ENCODE measurements at regions not wholly inside any gene's neighbourhood (a gene's known extent, or its start where the extent isn't known, plus 50 kb on each side); places are given as distances from the start of the nearest gene placed in this dataset.

DNA sequence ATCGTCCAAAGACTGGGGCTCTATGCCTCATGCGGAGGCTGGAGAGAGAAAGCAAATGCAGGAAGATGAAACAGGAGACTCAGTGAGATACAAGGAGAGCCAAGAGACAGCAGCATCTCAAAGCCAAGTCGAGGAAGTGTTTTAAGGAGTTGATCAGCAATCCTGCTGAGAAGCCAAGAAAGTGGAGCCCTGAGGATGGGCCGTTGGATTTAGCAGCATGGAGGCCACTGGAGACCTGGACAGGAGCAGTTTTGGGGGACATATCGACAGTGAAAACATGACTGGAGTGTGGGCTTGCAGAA lies 107.4 kb upstream of the ZBTB40 start:
- TF ChIP-seq, protein P1, sequence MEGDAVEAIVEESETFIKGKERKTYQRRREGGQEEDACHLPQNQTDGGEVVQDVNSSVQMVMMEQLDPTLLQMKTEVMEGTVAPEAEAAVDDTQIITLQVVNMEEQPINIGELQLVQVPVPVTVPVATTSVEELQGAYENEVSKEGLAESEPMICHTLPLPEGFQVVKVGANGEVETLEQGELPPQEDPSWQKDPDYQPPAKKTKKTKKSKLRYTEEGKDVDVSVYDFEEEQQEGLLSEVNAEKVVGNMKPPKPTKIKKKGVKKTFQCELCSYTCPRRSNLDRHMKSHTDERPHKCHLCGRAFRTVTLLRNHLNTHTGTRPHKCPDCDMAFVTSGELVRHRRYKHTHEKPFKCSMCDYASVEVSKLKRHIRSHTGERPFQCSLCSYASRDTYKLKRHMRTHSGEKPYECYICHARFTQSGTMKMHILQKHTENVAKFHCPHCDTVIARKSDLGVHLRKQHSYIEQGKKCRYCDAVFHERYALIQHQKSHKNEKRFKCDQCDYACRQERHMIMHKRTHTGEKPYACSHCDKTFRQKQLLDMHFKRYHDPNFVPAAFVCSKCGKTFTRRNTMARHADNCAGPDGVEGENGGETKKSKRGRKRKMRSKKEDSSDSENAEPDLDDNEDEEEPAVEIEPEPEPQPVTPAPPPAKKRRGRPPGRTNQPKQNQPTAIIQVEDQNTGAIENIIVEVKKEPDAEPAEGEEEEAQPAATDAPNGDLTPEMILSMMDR (IDR thresholded peaks at IDR 0.05) = no peak
- no peak for TF ChIP-seq EZH2 (IDR thresholded peaks at IDR 0.05; ENCODE audit: borderline replicate concordance, insufficient read depth, low read depth, low read length, poor library complexity, severe bottlenecking)
